Fibroblast of skin of back (primary cell): ENCODE measurements at regions not wholly inside any gene's neighbourhood (a gene's known extent, or its start where the extent isn't known, plus 50 kb on each side); places are given as distances from the start of the nearest gene placed in this dataset.

ENCODE experiments used
- DNase-seq: peaks from one replicate; pipeline ENCODE4 v3.0.0-alpha.2; 2013

DNA sequence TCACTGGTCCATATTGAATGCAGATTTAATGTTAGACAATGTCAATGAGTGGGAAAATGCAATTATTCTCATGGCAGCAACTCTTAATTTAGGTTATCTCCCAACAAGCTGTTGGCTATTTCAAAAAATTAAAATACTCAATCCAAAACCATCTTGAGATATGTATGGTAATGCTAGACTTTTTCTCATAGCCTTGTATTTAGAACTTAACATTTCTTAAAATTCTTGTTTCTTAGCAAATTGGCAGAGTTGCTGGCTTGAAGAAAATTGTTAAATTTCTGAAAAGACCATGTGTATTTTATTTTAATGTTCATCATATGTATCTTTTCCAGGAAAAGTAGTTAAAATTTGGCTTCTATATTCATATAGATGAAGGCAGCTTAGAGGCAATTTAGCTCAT is 1355.1 kb downstream of the PCDH9 start:
- no peak for DNase-seq

DNA sequence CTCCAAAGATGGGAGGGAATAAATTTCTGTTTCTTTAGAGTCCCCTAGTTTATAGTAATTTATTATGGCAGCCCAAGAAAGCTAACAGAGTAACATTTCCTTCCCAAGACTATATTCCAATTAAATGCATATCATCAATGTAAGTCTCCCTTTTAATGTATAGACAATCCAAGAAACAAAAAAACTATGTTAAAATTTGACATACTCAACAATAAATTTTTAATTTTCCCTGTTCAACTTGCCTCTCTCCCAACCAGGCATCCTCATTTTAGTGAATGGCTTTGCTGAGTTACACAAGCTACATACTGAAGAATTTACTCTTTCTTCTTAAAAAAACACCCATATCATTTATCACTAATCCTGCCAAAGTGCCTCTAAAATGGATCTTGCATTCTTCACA is 1357.7 kb downstream of the PCDH9 start:
- no peak for DNase-seq

DNA sequence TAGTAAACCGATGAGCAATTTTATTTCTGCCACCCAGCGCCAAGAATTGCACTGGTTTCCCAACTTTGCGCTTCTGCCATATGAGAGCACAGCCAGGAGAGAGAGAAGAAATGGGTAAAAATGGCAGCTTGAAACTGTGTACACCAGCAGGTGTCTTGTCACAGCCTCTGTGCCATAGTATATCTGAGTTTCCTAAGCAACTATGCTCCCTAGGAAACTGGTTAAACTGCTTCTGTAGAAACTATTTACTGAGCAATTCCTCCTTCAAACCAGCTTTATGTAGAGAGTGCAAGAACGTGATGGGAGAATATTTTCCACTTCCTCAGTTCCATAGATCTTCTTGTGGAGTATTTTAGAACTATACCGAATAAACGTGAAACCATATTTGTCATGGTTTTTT is 1361.3 kb downstream of the PCDH9 start:
- no peak for DNase-seq

DNA sequence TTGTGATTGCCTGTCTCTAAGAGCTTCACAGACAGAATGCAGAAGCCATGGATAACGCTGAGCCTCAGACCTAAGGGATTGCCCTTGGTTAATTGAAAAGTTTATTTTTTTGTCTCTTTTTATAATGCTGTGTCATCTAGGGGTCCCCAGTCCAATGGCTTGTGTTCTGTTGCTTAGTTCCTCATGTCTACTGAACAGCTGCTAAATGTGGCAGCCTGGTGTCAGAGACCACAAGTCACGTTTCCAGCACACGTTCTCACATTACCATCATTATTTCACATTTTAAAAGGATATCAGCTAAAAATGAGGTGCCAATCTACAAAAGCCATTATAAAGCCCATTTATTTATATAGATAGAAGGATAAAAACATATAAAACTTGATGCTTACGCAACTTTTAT is 1362.0 kb downstream of the PCDH9 start:
- no peak for DNase-seq

DNA sequence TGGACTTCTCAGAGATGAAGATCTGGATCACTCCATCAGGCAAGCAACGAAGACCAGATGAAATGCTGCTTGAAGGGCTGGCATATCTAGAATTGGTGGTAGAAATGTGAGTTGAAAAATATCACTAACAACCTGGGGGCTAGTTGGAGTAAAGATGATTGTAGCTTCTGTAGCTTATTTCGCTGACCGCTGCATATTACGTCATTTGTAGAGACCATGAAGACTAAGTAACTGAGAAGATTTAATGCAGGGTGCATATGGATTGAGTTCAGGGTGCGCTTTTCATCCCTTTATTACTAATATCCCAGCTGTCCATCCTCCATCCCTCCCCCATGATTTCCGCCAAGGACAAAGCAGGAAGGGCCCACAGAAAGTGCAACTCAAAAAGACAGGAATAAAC is 1364.0 kb downstream of the PCDH9 start:
- DNase-seq = no peak

DNA sequence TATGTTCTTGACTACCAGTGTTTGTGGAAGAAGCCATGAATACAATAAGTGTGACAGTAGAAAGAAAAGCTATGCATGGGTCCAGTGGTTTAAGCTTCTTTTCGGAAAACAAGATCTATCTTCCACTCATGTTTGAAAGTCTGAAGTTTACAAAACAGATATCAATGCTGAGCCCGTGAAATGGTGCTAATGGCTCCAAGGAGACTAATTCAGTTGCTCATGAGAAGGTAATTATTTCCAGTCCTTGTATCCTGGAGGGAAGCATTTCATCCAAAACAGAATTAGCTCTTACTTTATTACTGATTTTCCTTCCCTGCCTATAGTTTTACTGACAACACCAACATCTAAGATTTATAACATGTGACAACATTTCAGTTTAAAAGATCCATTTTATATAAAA is 1364.9 kb downstream of the PCDH9 start:
- no peak for DNase-seq

DNA sequence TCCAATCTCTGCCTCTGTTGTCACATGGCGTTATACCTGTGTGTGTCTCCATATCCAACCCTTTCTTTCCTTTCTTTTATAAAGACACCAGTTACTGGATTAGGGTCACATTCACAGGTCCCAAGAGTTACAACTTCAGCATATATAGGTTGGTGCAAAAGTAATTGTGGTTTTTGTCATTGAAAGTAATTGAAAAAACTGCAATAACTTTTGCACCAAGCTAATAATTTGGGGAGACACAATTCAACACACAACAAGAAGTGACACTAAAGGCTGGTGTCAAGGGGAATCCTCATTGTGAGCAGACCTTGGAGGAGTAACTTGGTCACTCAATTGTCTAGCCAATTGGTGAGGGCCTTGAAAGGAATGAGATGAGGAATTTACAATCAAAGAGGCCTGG is 1366.1 kb downstream of the PCDH9 start:
- DNase-seq = no peak

DNA sequence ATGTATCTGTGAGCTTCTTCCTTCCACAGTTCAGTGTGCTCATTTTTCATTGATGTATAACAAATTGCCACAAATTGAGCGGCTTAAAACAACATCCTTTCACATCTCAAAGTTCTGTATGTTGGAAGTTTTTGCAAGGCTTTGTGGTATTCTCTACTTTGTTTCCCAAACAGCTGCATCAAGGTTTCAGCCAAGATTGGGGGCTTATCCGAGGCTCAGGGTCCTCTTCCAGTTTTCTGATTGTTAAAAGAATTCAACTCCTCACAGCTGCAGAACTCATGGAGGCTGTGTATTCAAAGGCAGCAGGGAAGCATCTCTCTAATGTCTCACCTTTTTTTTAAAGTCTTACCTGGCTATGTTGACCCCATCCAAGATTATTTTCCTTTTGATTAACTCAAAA is 1369.8 kb downstream of the PCDH9 start:
- DNase-seq = no peak

DNA sequence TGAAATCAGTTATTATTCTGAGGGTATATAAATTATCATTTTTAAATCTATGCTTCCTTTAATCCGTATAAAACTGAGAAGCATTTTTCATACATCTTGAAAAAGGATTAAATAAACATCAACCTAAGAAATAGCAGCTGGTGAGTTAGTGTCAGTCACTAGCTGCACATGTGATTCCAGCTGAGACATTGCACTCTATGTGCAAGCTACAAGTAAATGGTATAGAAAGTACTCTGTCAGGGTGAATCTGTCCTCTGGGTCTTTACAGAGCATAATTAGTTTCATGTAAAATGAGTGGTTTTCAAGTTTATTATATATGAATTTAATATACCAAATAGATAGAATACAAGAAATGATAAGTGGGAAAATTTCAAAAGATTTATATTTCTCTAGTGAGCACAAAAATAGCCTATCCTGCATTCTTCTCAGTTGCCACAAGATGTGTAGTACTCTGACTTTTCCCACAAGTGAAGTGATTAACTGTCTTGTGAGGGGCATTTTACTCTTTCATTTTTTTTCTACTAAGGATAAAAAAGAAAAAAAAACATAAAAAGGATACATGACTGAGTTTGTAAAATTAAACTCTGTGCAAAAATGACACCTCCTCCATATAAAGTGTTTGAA is 1372.1 kb downstream of the PCDH9 start:
- DNase-seq = no peak

DNA sequence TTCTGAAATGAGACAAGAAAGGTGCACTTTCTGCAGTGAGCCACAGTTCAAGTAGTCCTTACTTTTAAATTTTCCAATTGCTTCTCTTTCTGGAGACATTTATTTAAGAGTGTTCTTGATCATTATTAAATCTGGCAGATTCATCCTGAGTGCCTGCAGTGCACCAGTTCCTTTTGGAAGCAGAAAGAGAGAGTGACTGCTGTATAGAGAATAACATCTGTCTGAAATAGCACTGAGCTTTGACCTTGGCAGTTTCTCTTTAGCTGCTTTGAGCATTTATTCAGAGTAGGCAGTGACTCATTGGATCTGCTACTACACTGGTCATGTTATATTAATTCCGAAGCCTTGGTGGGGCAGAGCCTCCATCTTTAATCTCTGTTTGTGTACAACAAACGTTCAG is 1373.7 kb downstream of the PCDH9 start:
- peak; percentile 33 for DNase-seq

DNA sequence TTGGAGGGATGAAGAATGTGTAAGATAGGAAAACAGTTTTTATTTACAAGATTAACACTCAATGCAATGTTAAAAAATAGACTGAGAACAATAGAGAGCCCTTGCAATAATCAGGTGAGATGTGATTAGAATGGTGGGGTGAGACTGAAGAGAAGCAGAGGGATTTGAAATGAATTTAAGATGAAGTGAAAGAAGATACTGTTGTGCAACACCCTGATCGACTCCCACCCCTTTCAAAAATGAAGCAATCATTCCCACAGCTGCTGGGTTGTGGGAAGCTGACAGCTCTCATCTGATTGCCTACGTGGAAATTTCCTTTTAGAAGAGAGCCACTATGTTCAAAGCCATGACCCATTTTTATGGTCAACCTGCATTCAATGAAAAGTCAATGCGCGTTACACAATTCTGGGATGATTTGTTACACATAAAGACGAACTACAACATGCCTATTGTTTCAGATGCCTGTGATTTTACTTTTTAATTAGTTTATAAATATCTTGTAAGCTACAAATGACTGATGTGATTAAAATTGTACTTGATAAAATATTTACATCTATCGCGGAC is 1374.8 kb downstream of the PCDH9 start:
- DNase-seq = no peak

DNA sequence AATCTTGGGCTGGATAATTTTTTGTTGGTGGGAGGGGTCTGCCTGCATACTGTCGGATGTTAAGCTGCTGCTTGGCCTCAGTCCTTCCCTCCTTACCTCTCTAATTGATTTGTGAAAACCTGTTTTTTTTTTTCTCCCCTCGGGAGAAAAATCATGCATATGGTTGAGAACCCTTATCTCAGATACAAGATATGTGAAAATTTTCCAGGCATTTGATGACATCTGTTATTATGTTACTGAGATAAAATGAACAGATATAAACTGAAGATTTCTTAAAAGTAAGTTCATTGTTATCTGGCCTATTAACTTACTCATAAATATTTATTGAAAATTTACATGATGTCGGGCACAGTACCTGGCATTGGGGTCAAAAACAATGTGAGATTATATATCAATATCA is 1375.7 kb downstream of the PCDH9 start:
- no peak for DNase-seq

DNA sequence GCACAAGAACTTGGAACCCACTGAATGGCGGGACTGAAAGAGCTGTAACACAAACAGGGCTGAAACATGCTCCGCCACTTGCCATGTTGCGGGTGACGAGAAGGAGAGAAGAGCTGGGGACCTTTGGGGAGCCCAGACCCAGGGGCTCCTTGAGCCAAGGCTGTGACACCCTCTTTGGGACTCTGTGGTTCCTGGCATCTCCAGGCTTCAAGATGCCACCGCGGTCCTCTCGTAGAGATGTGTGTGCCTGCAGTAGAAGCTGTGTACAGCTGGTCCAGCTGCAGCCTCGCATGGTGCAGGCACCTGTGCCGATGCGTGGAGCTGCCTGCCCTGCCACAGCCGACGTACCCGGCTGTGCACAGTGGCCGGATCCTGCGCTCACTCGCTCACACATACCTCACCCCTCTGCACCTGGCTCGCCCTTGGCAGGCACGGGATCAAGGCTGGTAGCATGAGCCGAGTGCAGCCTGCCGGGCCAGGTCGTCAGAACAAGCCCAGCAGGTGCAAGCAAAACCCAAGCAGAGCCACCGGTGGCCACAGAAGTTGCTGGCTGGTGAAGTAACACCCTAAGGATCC is 1385.8 kb downstream of the PCDH9 start:
- no peak for DNase-seq

DNA sequence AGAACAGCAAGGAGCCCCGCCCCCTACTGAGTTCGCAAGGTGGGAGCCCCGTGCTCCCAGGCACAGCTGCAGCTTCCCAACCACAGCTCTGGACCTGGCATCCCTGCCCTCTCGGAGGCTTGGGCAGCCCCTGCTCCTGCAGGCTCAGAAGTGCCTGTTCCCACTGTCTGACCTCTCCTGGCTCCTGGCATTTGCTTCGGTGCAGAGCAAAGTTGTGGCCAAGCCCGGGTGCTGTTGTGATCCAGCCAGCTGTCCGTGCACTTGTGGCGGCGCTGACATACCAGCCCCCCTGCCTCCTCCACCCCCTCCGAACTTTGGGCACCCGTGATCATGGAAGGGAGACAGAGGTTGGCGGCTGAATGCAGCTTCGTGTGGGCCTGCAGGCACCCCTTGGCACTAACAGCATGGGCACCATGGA is 1386.8 kb downstream of the PCDH9 start:
- no peak for DNase-seq

DNA sequence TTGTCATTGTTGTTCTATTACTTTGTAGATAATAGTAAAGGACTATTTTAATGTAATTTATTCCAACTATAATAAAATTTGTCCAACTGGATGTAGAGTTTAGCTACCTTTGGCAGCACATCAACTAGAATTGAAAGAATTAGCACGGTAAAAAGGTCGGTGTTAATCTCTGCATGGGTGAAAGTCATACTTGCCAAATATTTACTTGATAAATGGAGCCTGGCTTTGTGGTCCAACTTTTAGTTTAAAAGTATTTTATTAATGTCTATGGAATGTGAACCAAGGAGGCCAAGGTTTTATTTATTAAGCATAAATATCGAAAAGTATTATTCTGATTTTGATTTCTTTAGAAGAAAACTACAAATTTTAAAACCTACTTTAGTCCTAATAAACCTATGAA is 1389.0 kb downstream of the PCDH9 start:
- DNase-seq = no peak

DNA sequence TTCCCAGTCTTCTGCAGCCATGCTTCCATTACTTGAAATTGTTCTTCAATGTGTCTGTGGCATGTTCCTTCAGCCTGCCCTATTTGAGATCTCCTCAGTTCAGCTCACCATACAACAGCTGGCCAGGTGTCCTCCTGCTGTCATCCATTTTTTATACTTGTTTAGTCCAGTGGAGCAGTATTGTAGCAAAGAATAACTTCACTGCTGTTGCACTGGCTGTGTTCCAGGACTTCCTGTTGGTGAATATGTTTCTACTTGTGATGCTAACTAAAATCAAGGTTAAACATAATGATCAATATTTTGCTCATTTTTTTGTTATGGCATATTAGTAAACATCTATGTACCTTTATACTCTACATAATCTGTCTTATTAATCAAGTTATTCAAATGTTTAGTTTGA is 1394.1 kb downstream of the PCDH9 start:
- no peak for DNase-seq

DNA sequence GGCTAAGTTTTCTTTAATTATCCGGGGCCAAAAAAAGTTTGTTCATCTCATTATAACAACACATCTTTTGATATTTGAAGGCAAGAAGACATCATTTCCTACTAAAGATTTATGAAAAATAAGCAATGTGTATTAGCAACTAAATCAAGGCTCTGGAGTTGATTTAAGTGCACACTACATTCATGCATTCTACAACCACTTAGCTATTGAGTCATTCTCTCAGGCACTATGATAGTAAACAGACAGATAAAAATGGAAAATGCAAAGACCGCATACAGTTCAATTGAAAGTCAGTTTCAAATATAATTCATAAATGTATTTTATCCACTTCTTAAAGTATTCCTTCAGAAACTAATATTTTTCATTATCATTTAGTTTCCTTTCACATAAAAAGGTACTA is 1395.2 kb downstream of the PCDH9 start:
- DNase-seq = peak; percentile 18

DNA sequence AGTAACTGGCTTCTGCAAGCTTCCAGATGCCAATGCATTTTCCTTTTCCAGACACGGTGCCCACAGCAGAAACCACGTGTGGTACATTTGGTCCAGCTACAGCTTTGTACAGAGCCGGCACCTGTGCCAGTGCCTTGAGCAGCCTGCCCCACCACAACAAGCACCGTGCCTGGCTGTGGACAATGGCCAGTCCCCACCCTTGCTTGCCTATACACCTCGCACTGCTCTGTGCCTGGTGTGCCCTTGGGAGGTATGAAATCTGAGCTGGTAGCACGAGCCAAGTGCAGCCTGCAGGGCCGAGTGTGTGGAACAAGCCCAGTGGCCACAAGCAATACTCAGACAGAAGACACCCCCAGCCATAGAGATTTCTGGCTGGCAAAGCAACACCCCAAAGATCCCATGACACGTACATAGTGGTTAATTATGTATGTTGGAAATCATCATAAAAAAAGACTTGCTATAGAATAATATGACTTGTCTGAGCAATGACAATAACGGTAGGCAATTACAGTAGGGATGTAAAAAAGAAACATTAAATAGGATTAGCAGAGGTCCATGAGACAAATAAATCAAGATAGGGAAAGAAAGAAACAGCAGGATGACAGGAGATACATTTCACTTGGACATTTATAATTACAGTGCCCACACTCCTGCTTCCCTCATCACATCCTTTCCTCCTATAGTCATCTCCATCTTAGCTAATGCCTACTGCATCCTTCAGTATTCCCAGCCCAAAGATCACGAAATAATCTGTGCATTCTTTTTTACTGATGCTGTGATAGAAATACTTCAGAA is 1399.5 kb downstream of the PCDH9 start:
- DNase-seq = no peak

DNA sequence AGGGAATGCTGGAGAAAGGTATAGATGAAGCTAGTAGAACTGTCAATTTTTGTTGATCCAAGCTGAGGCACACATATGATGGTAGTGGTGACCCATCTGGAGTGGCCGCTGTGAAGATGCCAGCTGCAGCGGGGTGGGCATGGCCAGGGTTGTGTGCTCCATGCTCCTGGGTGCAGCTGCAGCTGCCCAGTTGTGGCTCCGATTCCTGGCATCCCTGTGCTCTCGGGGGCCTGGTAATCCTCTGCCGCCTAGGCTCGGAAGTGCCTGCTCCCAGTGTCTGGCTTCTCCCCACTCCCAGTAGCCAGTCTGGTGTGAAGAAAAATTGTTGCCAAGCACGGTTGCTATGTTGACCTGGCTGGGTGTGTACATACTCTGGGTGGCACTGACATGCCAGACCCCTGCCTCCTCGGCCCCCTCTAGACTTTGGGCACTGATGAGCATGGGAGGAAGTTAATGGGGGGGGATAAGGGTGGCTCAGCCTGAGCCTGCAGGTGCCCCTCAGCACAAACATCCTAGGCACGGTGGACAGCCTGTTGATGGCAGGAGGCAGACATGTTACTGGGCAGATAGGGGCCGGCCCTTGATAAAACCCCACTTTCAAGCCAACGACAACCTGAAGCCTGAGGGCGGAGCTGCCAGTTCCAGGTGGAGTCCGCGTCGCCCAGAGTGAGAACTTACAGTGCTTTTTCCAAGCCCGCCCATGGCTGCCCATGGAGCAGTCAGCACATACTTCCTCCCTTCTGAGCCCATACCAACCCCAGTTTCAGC is 1400.7 kb downstream of the PCDH9 start:
- no peak for DNase-seq

DNA sequence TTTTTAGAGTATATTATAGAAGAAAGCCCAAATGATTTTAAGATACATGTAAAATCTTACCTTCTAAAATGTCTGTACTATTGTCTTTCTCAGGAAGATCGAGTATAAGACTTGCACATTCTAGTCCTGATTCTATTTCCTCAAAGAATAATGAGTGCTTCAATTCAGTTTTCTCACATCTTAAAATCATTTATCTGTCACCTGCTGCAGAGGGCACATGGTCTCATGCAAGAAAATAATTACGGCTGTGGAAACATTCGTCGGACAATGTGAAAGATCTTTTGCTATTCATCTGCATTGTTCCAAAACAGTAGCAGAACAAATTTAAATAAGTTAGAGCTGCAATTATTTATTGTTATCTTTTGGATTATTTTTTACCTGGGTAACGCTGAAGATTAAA is 1403.5 kb downstream of the PCDH9 start:
- no peak for DNase-seq

DNA sequence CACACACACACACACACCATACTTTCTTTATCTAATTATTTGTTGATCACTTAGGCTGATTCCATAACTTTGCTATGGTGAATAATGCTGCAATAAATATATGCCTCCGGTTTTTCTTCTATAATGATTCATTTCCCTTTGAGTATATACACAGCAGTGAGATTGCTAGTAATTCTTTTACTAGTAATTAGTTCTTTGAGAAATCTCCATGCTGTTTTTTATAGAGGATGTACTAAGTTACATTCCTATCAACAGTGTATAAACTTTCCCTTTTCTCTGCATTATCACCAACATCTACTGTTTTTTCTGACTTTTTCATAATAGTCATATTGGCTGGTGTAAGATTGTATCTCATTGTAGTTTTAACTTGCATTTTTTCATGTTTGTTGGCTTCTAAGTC is 1405.1 kb downstream of the PCDH9 start:
- DNase-seq = no peak

DNA sequence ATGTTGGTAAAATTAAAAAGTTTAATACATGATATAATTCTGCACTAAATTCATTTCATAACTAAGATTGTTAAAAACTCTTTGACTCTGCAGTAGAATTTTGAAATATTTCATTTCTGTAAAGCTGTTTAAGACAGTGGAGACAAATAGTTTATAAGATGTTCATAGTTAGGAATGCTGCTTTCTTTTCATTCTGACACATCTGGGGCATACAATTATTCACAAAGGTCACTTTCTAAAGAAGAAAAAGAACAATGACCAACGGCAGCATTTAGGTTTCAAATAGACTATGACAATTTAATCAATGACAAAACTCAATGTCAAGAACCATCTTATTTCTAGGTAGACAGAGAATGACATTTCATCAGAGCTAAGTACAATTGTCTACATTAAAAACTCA is 1422.1 kb downstream of the PCDH9 start:
- peak; percentile 85 for DNase-seq
